Suppressor macrophage treated with lipopolysaccharide for 4 hours (primary cell): ENCODE measurements at regions not wholly inside any gene's neighbourhood (a gene's known extent, or its start where the extent isn't known, plus 50 kb on each side); places are given as distances from the start of the nearest gene placed in this dataset.

Experiments used
- DNase-seq: peaks from one replicate; pipeline ENCODE4 v3.0.0-alpha.2; 2020

GRCh38 chr4:30879855-30880598, 159.9 kb downstream of the PCDH7 start:
- no peak for DNase-seq

- no peak for DNase-seq
Observed at GRCh38 chr4:30881985-30882384, 161.8 kb downstream of the PCDH7 start.

GRCh38 chr4:30882443-30882842, 162.3 kb downstream of the PCDH7 start:
- no peak for DNase-seq

GRCh38 chr4:30882995-30883675, 163.0 kb downstream of the PCDH7 start:
- DNase-seq = no peak

- no peak for DNase-seq
Observed at GRCh38 chr4:30901461-30902451, 181.6 kb downstream of the PCDH7 start.

- DNase-seq = no peak
Observed at GRCh38 chr4:30903502-30904214, 183.5 kb downstream of the PCDH7 start.

GRCh38 chr4:30904215-30904555, 184.0 kb downstream of the PCDH7 start:
- no peak for DNase-seq

- DNase-seq = no peak
Observed at GRCh38 chr4:30904588-30904987, 184.4 kb downstream of the PCDH7 start.

GRCh38 chr4:30912098-30912714, 192.0 kb downstream of the PCDH7 start:
- DNase-seq = no peak

- no peak for DNase-seq
Observed at GRCh38 chr4:30916337-30917274, 196.4 kb downstream of the PCDH7 start.

- DNase-seq = no peak
Observed at GRCh38 chr4:30917946-30918345, 197.8 kb downstream of the PCDH7 start.

- DNase-seq = no peak
Observed at GRCh38 chr4:30919458-30919857, 199.3 kb downstream of the PCDH7 start.

GRCh38 chr4:30920043-30920442, 199.9 kb downstream of the PCDH7 start:
- DNase-seq = no peak

GRCh38 chr4:30922625-30923024, 202.5 kb downstream of the PCDH7 start:
- DNase-seq = no peak

- no peak for DNase-seq
Observed at GRCh38 chr4:30924495-30924894, 204.3 kb downstream of the PCDH7 start.

- no peak for DNase-seq
Observed at GRCh38 chr4:30929649-30930048, 209.5 kb downstream of the PCDH7 start.

- DNase-seq = no peak
Observed at GRCh38 chr4:30930276-30930675, 210.1 kb downstream of the PCDH7 start.

- no peak for DNase-seq
Observed at GRCh38 chr4:30932581-30932980, 212.4 kb downstream of the PCDH7 start.

- no peak for DNase-seq
Observed at GRCh38 chr4:30939069-30939468, 218.9 kb downstream of the PCDH7 start.

- no peak for DNase-seq
Observed at GRCh38 chr4:30939684-30940083, 219.5 kb downstream of the PCDH7 start.

GRCh38 chr4:30941641-30942040, 221.5 kb downstream of the PCDH7 start:
- no peak for DNase-seq
